ENCODE measurements at regions not wholly inside any gene's neighbourhood (a gene's known extent, or its start where the extent isn't known, plus 50 kb on each side); places are given as distances from the start of the nearest gene placed in this dataset.

DNA sequence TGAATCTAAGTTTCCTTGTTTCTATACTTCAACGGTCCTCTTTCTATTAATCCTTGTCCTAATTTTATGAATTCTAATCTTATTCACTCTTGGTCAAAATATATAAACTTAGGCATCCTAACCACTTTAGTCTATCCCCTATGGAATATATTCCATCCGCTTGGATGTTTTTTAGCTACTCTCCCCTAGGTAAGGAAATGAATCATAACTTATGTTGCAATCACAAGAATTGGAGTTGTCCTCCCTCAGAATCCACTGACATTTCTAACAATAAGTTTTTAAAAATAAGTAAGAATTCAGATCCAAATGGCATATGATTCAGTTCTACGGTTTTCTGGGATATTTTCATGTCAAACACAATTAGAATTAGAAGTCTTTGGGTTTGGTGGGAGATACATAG lies 1081.6 kb downstream of the SORCS1 start:
- Histone ChIP-seq H2AK9ac (replicated peaks; ENCODE audit: low read depth, low read length, poor library complexity) (no peak overlapping the region), H3K18ac (ENCODE audit: low read depth, low read length) (no peak overlapping the region), H3K36me3 (ENCODE audit: control insufficient read depth, insufficient read depth, low read length) (no peaks in the 10 kb centered on the region), H2BK15ac (ENCODE audit: low read depth, low read length) (no peak overlapping the region), H3K79me1 (ENCODE audit: low read depth in 1 of 2, low read length in 2 of 2) (no peaks in the 10 kb centered on the region), H3K14ac (replicated peaks; ENCODE audit: low read depth, low read length) (no peak overlapping the region), H3K23ac (ENCODE audit: low read depth, low read length) (no peak overlapping the region), H4K20me1 (ENCODE audit: insufficient read depth, low read length) (no peaks in the 10 kb centered on the region), H4K91ac (ENCODE audit: insufficient read depth, low read depth, low read length) (no peak overlapping the region), H3K9me3 (ENCODE audit: control insufficient read depth, insufficient read depth, low read length) (peaks cover 4% of the 10 kb centered on the region; the same call in 1 of the 2 replicates), H3K9ac (ENCODE audit: low read depth, low read length) (no peak overlapping the region), H3K4me1 (ENCODE audit: control insufficient read depth, insufficient read depth, low read length) (no peaks in the 10 kb centered on the region), H4K8ac (ENCODE audit: low read depth in 2 of 2, low read length in 2 of 2) (no peak overlapping the region), H2BK120ac (ENCODE audit: low read depth, low read length) (no peak overlapping the region), H3K4ac (ENCODE audit: low read depth, low read length) (no peak overlapping the region), H3K4me3 (ENCODE audit: insufficient read depth, low read depth, low read length) (no peak overlapping the region), H3K4me2 (ENCODE audit: low read depth, low read length) (no peak overlapping the region), H2BK5ac (ENCODE audit: low read depth, low read length, poor library complexity, severe bottlenecking) (no peak overlapping the region), H2AK5ac (ENCODE audit: low read depth, low read length) (no peak overlapping the region), H3K56ac (ENCODE audit: extremely low read depth, insufficient read depth, low read length) (no peak overlapping the region), H3K27me3 (ENCODE audit: control insufficient read depth, insufficient read depth, low read length) (no peaks in the 10 kb centered on the region), H4K5ac (ENCODE audit: low read depth, low read length) (no peak overlapping the region), H3K27ac (ENCODE audit: insufficient read depth, low read length) (no peak overlapping the region), H3K9me1 (ENCODE audit: insufficient read depth, low read length) (no peaks in the 10 kb centered on the region), H2BK20ac (ENCODE audit: low read depth, low read length) (no peak overlapping the region), H2AFZ (replicated peaks; ENCODE audit: low read length, poor library complexity) (no peak overlapping the region)
- in situ Hi-C loops (cut with MboI; ENCODE audit: low sequenced_read_pairs) (no loop called here), intact Hi-C loops (cut with micrococcal nuclease) (no loop called here), dilution Hi-C loops (cut with HindIII; ENCODE audit: low sequenced_read_pairs, unreplicated experiment) (no loop called here)
- no TSS peak for BruUV-seq (replicated peaks)
- POLR2A ChIA-PET (ENCODE audit: unreplicated experiment): no interaction called here
- 50% methylated on average over 1 of the region's 3 CpGs; no CpG with 5 or more reads in 1 of the 2 experiments for WGBS, 2 experiments (ENCODE audit: extremely low coverage in 2 of 2, insufficient read length in 1 of 2)
- DNase-seq: no peak
- CTCF ChIA-PET: no interaction called here
- ATAC-seq (ENCODE audit: low read depth): no peak
- no peak for TF ChIP-seq MAZ (IDR thresholded peaks at IDR 0.05; ENCODE audit: borderline replicate concordance, low read depth, low read length)
- TF ChIP-seq USF2 (IDR thresholded peaks at IDR 0.05; ENCODE audit: low read depth, low read length): no peak
- TF ChIP-seq NFE2L2 (IDR thresholded peaks at IDR 0.05; ENCODE audit: low read depth, low read length): no peak
- TF ChIP-seq RAD21 (IDR thresholded peaks at IDR 0.05; ENCODE audit: low read length): no peak
- TF ChIP-seq SMC3 (IDR thresholded peaks at IDR 0.05; ENCODE audit: low read depth, low read length): no peak
- TF ChIP-seq CTCF (conservative IDR thresholded peaks at IDR 0.05; ENCODE audit: low read depth, low read length): no peak
- no peak for TF ChIP-seq RCOR1 (IDR thresholded peaks at IDR 0.05; ENCODE audit: insufficient replicate concordance, low read length)
- no peak for TF ChIP-seq BHLHE40 (IDR thresholded peaks at IDR 0.05; ENCODE audit: low read depth, low read length)
- TF ChIP-seq MXI1 (IDR thresholded peaks at IDR 0.05; ENCODE audit: borderline replicate concordance, low read depth, low read length): no peak
- no peak for TF ChIP-seq MAFK (IDR thresholded peaks at IDR 0.05; ENCODE audit: low read depth, low read length)
- TF ChIP-seq POLR2A (IDR thresholded peaks at IDR 0.05; ENCODE audit: low read depth, low read length): no peak
- no peak for TF ChIP-seq FOS (IDR thresholded peaks at IDR 0.05; ENCODE audit: low read depth, low read length)
